ENCODE measurements at regions not wholly inside any gene's neighbourhood (a gene's known extent, or its start where the extent isn't known, plus 50 kb on each side); places are given as distances from the start of the nearest gene placed in this dataset.

DNA sequence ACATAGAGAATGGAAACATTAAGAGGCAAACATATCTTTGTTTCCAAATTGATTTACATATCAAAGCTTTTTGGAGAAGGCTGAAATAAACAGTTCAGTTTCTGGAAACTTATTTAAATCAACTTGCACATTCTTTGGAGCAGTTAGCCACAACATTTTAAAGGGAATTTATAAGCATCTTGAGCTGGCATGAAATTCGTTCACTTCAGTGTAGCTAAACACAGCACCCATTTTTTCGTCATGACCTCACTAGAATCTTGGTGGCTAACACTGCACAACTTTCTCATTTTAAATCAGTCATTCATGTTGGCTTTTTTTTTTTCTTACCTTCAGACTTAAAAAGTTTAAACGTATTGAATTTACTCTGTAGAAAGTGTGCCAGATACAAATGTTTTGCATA is 1139.9 kb upstream of the FLRT2 start:
- 69% methylated on average over 3 of the region's 3 CpGs for WGBS, 2 donors
- no peak overlapping the region for H3K4me3 ChIP-seq (ENCODE audit: low read depth, poor library complexity, severe bottlenecking)
- intact Hi-C loops (cut with DNase I; ENCODE audit: low total_unique reads) = no loop called here
- TF ChIP-seq POLR2A (IDR thresholded peaks at IDR 0.05) = no peak
- no peak for TF ChIP-seq CTCF (IDR thresholded peaks at IDR 0.05)
- DNase-seq (ENCODE audit: low spot score in 2 of 2) = no peak

DNA sequence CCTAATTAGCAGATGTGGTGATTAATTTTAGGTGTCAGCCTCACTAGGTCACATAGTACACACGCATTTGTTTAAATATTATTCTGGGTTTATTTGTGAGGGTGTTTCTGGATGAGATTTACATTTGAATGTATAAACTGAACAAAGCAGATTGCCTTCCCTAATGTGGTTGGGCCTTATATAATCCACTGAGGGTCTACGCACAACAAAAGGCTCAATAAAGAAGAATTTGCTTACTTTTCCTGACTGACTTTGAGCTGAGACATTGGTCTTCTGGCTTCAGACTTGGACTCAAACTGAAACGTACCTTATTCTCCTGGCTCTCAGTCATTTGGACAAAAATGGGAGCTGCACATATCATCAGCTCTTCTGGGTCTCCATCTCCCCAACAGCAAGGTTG is 1132.3 kb upstream of the FLRT2 start:
- TF ChIP-seq POLR2A (IDR thresholded peaks at IDR 0.05) (no peak), CTCF (IDR thresholded peaks at IDR 0.05) (no peak)
- DNase-seq (ENCODE audit: low spot score in 2 of 2) = no peak
- WGBS, 2 donors = 85 to 88% methylated on average over 3 of the region's 3 CpGs
- no peak overlapping the region for H3K4me3 ChIP-seq (ENCODE audit: low read depth, poor library complexity, severe bottlenecking)
- intact Hi-C loops (cut with DNase I; ENCODE audit: low total_unique reads) = no loop called here

DNA sequence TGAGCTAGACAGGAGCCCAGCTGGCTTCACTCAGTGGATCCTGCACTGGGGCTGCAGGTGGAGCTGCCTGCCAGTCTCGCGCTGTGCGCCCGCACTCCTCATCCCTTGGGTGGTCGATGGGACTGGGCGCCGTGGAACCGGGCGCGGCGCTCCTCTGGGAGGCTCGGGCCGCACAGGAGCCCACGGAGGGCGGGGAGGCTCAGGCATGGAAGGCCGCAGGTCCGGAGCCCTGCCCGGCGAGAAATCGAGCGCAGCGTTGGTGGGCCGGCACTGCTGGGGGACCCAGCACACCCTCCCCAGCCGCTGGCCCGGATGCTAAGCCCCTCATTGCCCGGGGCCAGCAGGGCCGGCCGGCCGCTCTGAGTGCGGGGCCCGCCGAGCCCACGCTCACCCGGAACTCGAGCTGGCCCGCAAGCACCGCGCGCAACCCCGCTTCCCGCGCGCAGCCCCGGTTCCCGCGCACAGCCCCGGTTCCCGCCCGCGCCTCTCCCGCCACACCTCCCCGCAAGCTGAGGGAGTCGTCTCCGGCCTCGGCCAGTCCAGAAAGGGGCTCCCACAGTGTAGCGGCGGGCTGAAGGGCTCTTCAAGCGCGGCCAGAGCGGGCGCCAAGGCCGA is 1130.5 kb upstream of the FLRT2 start:
- intact Hi-C loops (cut with DNase I; ENCODE audit: low total_unique reads) = no loop called here
- no peak for DNase-seq (ENCODE audit: low spot score in 2 of 2)

DNA sequence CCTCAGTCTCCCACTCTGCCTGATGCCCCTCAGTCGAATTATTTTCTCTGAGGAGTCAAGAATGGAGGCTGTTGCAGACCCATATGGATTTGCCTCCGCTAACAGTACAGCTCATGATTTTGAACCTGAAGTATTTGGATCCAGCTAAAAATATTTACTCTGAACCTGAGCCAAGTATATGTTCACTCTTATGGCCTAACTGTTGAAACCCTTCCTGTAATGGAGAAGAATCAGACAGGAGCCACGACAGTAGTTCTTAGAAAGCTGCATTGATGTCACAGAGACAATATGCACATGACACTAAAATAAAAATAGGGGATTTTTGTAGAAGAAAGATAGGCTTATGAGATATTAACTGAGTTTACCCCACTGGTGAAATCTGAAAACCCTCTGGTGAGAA is 1128.3 kb upstream of the FLRT2 start:
- WGBS, 2 donors = 73 to 82% methylated on average over 3 of the region's 3 CpGs
- no peak overlapping the region for H3K4me3 ChIP-seq (ENCODE audit: low read depth, poor library complexity, severe bottlenecking)
- DNase-seq (ENCODE audit: low spot score in 2 of 2) = no peak
- TF ChIP-seq POLR2A (IDR thresholded peaks at IDR 0.05) (no peak), CTCF (IDR thresholded peaks at IDR 0.05) (no peak)
- intact Hi-C loops (cut with DNase I; ENCODE audit: low total_unique reads) = no loop called here

More for the DNA sequence above, 1130.5 kb upstream of the FLRT2 start:
- 98% methylated on average over 34 to 42 of the region's 62 CpGs for WGBS, 2 donors
- TF ChIP-seq CTCF (IDR thresholded peaks at IDR 0.05) (no peak), POLR2A (IDR thresholded peaks at IDR 0.05) (no peak)
- no peak overlapping the region for H3K4me3 ChIP-seq (ENCODE audit: low read depth, poor library complexity, severe bottlenecking)

GRCh38 chr14:84403585-84403984 is 1126.4 kb upstream of the FLRT2 start:
- intact Hi-C loops (cut with DNase I; ENCODE audit: low total_unique reads) = no loop called here
- no peak for TF ChIP-seq POLR2A (IDR thresholded peaks at IDR 0.05)
- TF ChIP-seq CTCF (IDR thresholded peaks at IDR 0.05) = no peak
- no peak overlapping the region for H3K4me3 ChIP-seq (ENCODE audit: low read depth, poor library complexity, severe bottlenecking)
- no peak for DNase-seq (ENCODE audit: low spot score in 2 of 2)
- 66 to 77% methylated on average over 2 of the region's 2 CpGs for WGBS, 2 donors

GRCh38 chr14:84404246-84404645 is 1125.7 kb upstream of the FLRT2 start:
- H3K4me3 ChIP-seq (ENCODE audit: low read depth, poor library complexity, severe bottlenecking) = no peak overlapping the region
- no peak for TF ChIP-seq POLR2A (IDR thresholded peaks at IDR 0.05)
- intact Hi-C loops (cut with DNase I; ENCODE audit: low total_unique reads) = no loop called here
- 87 to 91% methylated on average over 3 of the region's 3 CpGs for WGBS, 2 donors
- DNase-seq (ENCODE audit: low spot score in 2 of 2) = no peak
